HG02678 (cell line): ENCODE measurements at regions not wholly inside any gene's neighbourhood (a gene's known extent, or its start where the extent isn't known, plus 50 kb on each side); places are given as distances from the start of the nearest gene placed in this dataset.
A peak's percentile ranks its signal among the peaks of the same experiment; 100 is the strongest.
"Not testable (repeated sequence)": the region's sequence is repeated elsewhere in the genome, so short reads cannot be mapped to it uniquely, and the experiment has no call there.

Source experiments
- ATAC-seq: cut with Tn5 transposase; IDR thresholded peaks from one replicate; pipeline ENCODE4 v1.9.1; 2021; ENCODE audit warnings: mild to moderate bottlenecking, moderate library complexity; ENCODE audit not compliant: unreplicated experiment

- no peak for ATAC-seq
Measured at GRCh38 chr4:59689149-59689548, 1511.0 kb upstream of the ADGRL3 start.

- ATAC-seq = no peak
Measured at GRCh38 chr4:59695355-59696053, 1504.6 kb upstream of the ADGRL3 start.

- no peak for ATAC-seq
Measured at GRCh38 chr4:59698041-59698440, 1502.1 kb upstream of the ADGRL3 start.

- ATAC-seq = no peak
Measured at GRCh38 chr4:59700651-59701050, 1499.5 kb upstream of the ADGRL3 start.

- no peak for ATAC-seq
Measured at GRCh38 chr4:59704616-59705015, 1495.5 kb upstream of the ADGRL3 start.

- no peak for ATAC-seq
Measured at GRCh38 chr4:59712470-59712869, 1487.7 kb upstream of the ADGRL3 start.

- not testable (repeated sequence) for ATAC-seq
Measured at GRCh38 chr4:59724286-59724685, 1475.8 kb upstream of the ADGRL3 start.

- no peak for ATAC-seq
Measured at GRCh38 chr4:59727745-59728144, 1472.4 kb upstream of the ADGRL3 start.

- no peak for ATAC-seq
Measured at GRCh38 chr4:59728496-59728895, 1471.6 kb upstream of the ADGRL3 start.

GRCh38 chr4:59729321-59729720 is 1470.8 kb upstream of the ADGRL3 start:
- no peak for ATAC-seq

GRCh38 chr4:59748433-59748832 is 1451.7 kb upstream of the ADGRL3 start:
- no peak for ATAC-seq

GRCh38 chr4:59759082-59759825 is 1440.9 kb upstream of the ADGRL3 start:
- ATAC-seq = no peak

- no peak for ATAC-seq
Measured at GRCh38 chr4:59762344-59762743, 1437.8 kb upstream of the ADGRL3 start.

- ATAC-seq = no peak
Measured at GRCh38 chr4:59770601-59771264, 1429.4 kb upstream of the ADGRL3 start.

GRCh38 chr4:59772641-59773139 is 1427.4 kb upstream of the ADGRL3 start:
- no peak for ATAC-seq

GRCh38 chr4:59780271-59780670 is 1419.9 kb upstream of the ADGRL3 start:
- ATAC-seq = not testable (repeated sequence)

- ATAC-seq = no peak
Measured at GRCh38 chr4:59805176-59805575, 1395.0 kb upstream of the ADGRL3 start.

GRCh38 chr4:59814402-59815010 is 1385.6 kb upstream of the ADGRL3 start:
- no peak for ATAC-seq

- peak; percentile 73 for ATAC-seq
Measured at GRCh38 chr4:59818656-59819055, 1381.5 kb upstream of the ADGRL3 start.

- no peak for ATAC-seq
Measured at GRCh38 chr4:59823311-59823710, 1376.8 kb upstream of the ADGRL3 start.

- ATAC-seq = no peak
Measured at GRCh38 chr4:59825104-59825503, 1375.0 kb upstream of the ADGRL3 start.
